RWPE1 (cell line): ENCODE measurements at regions not wholly inside any gene's neighbourhood (a gene's known extent, or its start where the extent isn't known, plus 50 kb on each side); places are given as distances from the start of the nearest gene placed in this dataset.

Source experiments
- CTCF ChIA-PET: fragments of 350-600 bp; sonication (Branson Sonifier 250); formaldehyde crosslinking; extraction: SDS; loops from one replicate; lab custom pipeline; 2021; lab: Yijun Ruan, JAX
- POLR2A ChIA-PET: fragments of 400-600 bp; formaldehyde crosslinking; extraction: SDS; loops from one replicate; lab custom pipeline; 2020; ENCODE audit warnings: antibody characterized with exemption; ENCODE audit not compliant: low non-redundant PET; lab: Yijun Ruan, JAX
- DNase-seq: peaks from one replicate; pipeline ENCODE4 v3.0.0; 2012; ENCODE audit warnings: low spot score
- H3K27ac ChIP-seq: fragments of 450-650 bp; 2 replicates; pipeline ENCODE4 v1.5.1; 2017
- CTCF ChIP-seq: fragments of 450-650 bp; conservative IDR thresholded peaks from 2 replicates; pipeline ENCODE4 v1.5.1; 2017; ENCODE audit warnings: low read depth, mild to moderate bottlenecking

GRCh38 chr6:147977851-147978465 is 364.7 kb upstream of the SASH1 start:
- CTCF ChIA-PET: no interaction called here
- POLR2A ChIA-PET: no interaction called here
- no peak overlapping the region for H3K27ac ChIP-seq
- DNase-seq: no peak
- TF ChIP-seq CTCF: no peak

DNA sequence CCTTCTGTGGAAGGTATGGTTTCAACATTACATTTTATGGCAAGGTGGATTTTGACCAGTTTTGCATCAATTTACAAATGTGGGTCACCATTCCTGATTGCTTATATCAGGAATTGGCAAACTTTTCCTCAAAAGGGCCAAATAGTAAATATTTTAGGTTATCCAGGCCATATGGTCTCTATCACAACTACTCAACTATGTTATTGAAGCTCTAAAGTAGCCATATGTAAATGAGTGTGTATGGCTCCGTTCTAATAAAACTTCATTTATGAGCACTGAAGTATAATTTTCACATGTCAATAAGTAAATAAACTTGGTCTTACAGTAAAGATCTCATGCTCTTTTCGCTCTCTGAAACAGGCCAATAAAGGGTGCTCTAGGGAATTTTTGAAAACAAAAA is 362.7 kb upstream of the SASH1 start:
- ChIA-PET POLR2A (no interaction called here), CTCF (no interaction called here)
- TF ChIP-seq CTCF: no peak
- H3K27ac ChIP-seq: no peak overlapping the region
- no peak for DNase-seq

GRCh38 chr6:147983581-147984366 is 358.9 kb upstream of the SASH1 start:
- ChIA-PET POLR2A (no interaction called here), CTCF (interaction anchor here (0.6 kb wide), 2 partner anchors 26 to 477 kb away, joined by 4 read pairs; no protein-coding TSS in a partner anchor)
- H3K27ac ChIP-seq: no peak overlapping the region
- DNase-seq: no peak
- no peak for TF ChIP-seq CTCF

DNA sequence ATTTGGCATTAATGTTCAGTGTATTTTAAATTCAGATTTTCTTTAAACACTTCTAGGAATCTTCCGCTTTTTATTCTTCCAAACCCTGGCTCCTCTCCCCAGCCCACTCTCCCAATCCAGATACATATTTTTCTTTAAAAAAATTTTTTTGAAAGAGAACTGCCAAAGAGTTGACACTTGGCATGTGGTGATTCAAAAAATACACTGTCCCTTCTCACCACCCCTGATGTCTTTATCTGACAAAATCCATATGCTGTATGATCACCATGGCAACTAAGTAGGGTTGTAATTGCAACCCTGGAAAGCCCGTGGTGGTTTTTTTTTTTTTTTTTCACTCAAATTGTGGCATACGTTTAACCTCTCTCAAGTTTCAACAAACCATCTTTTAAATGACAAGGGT is 355.8 kb upstream of the SASH1 start:
- CTCF ChIA-PET: no interaction called here
- TF ChIP-seq CTCF: no peak
- H3K27ac ChIP-seq: no peak overlapping the region
- POLR2A ChIA-PET: no interaction called here
- DNase-seq: no peak

DNA sequence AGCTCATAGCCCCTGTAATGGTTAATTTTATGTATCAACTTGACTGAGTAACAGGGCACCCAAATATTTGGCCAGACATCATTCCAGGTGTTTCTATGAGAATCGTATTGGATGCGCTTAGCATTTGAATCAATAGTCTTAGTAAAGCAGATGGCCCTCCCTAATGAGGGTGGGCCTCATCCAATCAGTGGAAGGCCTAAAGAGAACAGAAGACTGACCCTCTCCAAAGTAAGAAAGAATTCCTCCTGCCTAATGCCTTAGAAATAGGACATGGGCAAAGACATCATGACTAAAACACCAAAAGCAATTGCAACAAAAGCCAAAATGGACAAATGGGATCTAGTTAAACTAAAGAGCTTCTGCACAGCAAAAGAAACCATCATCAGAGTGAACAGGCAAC is 352.5 kb upstream of the SASH1 start:
- H3K27ac ChIP-seq: no peak overlapping the region
- POLR2A ChIA-PET: no interaction called here
- no peak for DNase-seq
- CTCF ChIA-PET: no interaction called here
- no peak for TF ChIP-seq CTCF

- CTCF ChIA-PET: no interaction called here
- no peak for DNase-seq
- POLR2A ChIA-PET: no interaction called here
Measured at GRCh38 chr6:147991961-147992360, 350.7 kb upstream of the SASH1 start.

More at GRCh38 chr6:147991961-147992360, 350.7 kb upstream of the SASH1 start:
- H3K27ac ChIP-seq: no peak overlapping the region
- TF ChIP-seq CTCF: no peak
